ENCODE measurements at regions not wholly inside any gene's neighbourhood (a gene's known extent, or its start where the extent isn't known, plus 50 kb on each side); places are given as distances from the start of the nearest gene placed in this dataset.
A peak's percentile ranks its signal among the peaks of the same experiment; 100 is the strongest.

DNA sequence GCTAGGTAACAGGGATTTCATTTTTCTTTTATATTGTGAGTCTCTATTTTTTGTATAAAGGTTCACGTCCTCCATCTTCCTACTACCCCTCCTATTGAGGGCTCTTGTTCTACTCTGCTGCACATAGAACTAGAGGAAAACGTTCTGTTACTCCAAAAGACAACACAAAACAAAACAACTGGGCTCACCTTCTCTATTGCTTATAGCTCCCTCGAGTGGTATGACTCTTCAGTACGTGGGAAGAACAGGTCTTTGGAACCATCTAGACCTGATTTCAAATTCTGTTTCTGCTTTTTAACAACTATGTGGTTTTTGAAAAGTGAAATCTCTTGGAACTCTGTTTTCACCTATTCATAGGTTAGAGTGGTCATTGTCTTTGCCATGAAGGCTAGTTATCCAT lies 515.3 kb downstream of the SOX2 start:
- no peak overlapping the region for H3K4me3 ChIP-seq (ENCODE audit: low read length)
- no peak for DNase-seq (ENCODE audit: low read depth, low spot score)

DNA sequence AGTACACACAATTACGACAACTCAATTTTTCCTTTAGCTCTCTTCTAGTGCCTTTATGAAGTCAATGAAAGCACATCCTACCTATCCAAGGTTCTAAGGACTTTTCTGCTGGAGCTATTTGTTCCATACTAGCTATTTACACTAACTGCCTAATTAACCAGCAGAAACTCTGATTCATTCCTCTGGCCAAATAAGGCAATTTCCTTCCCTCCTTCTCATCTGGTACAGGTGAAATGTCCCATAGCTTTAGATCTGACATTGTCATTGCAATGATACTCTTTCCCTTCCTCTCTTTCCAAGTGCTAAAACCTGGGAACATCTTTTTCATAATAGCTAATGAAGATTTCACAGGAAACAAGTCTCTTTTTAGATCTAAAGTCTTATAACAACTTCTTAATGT lies 521.7 kb downstream of the SOX2 start:
- H3K4me3 ChIP-seq (ENCODE audit: low read length) = no peak overlapping the region
- no peak for DNase-seq (ENCODE audit: low read depth, low spot score)

GRCh38 chr3:182233957-182234356 lies 522.2 kb downstream of the SOX2 start:
- H3K4me3 ChIP-seq (ENCODE audit: low read length) = no peak overlapping the region
- DNase-seq (ENCODE audit: low read depth, low spot score) = no peak

DNA sequence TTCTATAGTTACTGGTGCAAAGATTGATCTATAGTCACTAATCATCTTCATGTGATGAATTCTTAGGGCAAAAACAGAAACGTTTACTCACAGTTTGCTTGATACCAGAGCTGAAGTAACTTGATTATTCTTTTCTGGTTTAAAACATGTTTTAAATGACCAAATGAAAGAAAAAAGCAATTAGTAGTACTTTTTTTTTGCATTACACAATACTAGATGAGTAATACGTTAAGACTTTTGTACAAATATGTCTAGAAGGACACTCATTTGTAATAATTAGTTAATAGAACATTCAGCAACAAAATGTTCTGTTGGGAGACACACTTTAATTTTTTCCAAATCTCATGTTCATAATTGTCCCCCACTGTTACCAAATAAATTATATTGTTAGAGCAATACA lies 523.2 kb downstream of the SOX2 start:
- H3K4me3 ChIP-seq (ENCODE audit: low read length) = no peak overlapping the region
- no peak for DNase-seq (ENCODE audit: low read depth, low spot score)

DNA sequence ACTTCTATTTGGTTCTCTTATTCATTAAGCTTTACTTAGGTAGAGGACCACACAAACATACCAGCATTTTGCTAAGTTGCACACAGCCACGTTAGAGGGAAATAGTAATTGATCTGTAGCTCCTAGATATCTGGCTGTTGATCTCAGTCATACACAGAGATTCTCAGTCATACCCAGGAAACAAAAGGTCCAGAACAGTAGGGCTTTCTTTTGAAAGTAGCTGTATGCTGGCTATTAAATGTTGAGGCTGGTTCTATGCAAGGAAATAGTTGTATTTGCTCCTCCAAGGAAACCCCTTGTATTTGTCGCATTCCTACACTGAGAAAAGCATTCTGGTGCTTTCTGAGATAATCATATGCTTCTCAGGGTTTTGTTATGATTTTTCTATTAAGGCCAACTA lies 523.8 kb downstream of the SOX2 start:
- no peak overlapping the region for H3K4me3 ChIP-seq (ENCODE audit: low read length)
- DNase-seq (ENCODE audit: low read depth, low spot score) = no peak

- H3K4me3 ChIP-seq (ENCODE audit: low read length) = no peak overlapping the region
- DNase-seq (ENCODE audit: low read depth, low spot score) = no peak
Measured at GRCh38 chr3:182238126-182238525, 526.4 kb downstream of the SOX2 start.

GRCh38 chr3:182239316-182239715 lies 527.6 kb downstream of the SOX2 start:
- DNase-seq (ENCODE audit: low read depth, low spot score) = no peak
- H3K4me3 ChIP-seq (ENCODE audit: low read length) = no peak overlapping the region

DNA sequence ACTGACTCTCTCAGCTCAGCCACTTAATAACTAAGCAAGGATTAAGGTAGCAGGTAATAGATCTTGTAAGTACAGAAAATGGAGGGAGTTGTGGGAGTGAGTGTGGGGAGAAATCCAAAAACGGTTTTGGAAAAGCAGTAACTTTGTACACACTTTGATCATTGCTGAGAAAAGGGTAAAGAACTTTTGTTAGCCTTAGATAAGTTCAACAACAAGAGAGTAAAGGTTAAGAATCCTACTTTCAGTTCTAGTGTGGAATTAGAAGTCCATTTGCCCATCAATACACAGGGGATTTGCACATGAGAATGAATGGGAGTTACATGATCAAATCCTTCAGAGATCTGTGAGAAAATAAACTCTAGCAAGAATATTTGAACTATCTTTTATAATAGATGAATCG lies 528.7 kb downstream of the SOX2 start:
- no peak for DNase-seq (ENCODE audit: low read depth, low spot score)
- H3K4me3 ChIP-seq (ENCODE audit: low read length) = no peak overlapping the region

- DNase-seq (ENCODE audit: low read depth, low spot score) = no peak
- no peak overlapping the region for H3K4me3 ChIP-seq (ENCODE audit: low read length)
Measured at GRCh38 chr3:182241196-182241765, 529.6 kb downstream of the SOX2 start.

- DNase-seq (ENCODE audit: low read depth, low spot score) = no peak
- no peak overlapping the region for H3K4me3 ChIP-seq (ENCODE audit: low read length)
Measured at GRCh38 chr3:182241766-182242488, 530.2 kb downstream of the SOX2 start.

GRCh38 chr3:182242489-182242942 lies 530.8 kb downstream of the SOX2 start:
- no peak for DNase-seq (ENCODE audit: low read depth, low spot score)
- H3K4me3 ChIP-seq (ENCODE audit: low read length) = no peak overlapping the region

DNA sequence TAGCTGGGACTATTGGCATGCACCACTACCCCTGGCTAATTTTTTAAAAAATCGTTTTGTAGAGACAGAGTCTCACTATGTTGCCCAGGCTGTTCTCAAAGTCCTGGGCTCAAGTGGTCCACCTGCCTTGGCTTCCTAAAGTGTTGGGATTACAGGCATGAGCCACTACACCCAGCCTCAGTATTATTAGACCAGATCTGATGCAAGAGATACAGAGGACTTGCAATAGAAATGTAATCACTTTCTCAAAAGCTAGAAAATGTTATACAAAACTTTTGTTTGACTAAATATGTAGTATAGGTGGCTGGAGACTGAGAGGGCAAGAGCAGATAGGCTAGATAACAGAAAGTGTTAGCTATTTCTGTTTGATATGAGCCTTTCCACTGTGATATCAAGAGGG lies 531.9 kb downstream of the SOX2 start:
- no peak for DNase-seq (ENCODE audit: low read depth, low spot score)
- no peak overlapping the region for H3K4me3 ChIP-seq (ENCODE audit: low read length)

- DNase-seq (ENCODE audit: low read depth, low spot score) = no peak
- no peak overlapping the region for H3K4me3 ChIP-seq (ENCODE audit: low read length)
Measured at GRCh38 chr3:182244222-182244971, 532.7 kb downstream of the SOX2 start.

- DNase-seq (ENCODE audit: low read depth, low spot score) = no peak
- no peak overlapping the region for H3K4me3 ChIP-seq (ENCODE audit: low read length)
Measured at GRCh38 chr3:182245059-182245458, 533.3 kb downstream of the SOX2 start.

DNA sequence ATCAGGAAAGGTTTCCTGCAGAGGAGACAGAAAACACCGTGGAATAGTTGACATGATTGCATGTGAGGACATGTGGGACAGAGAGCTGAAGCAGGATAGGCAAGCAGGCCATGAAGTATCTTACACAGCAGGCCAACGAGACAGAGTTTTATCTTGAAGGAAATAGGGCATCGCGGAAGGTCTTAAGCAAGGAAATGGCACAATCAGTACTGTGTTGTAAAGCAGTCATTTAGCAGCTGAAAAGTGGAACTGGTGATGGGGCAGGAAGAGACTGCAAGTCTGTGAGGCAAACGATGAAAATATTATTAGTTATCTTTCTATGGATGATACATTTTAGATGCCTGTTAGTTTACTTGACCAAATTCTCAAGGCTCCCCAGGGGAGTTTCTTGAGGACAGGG lies 535.1 kb downstream of the SOX2 start:
- H3K4me3 ChIP-seq (ENCODE audit: low read length) = no peak overlapping the region
- DNase-seq (ENCODE audit: low read depth, low spot score) = no peak

DNA sequence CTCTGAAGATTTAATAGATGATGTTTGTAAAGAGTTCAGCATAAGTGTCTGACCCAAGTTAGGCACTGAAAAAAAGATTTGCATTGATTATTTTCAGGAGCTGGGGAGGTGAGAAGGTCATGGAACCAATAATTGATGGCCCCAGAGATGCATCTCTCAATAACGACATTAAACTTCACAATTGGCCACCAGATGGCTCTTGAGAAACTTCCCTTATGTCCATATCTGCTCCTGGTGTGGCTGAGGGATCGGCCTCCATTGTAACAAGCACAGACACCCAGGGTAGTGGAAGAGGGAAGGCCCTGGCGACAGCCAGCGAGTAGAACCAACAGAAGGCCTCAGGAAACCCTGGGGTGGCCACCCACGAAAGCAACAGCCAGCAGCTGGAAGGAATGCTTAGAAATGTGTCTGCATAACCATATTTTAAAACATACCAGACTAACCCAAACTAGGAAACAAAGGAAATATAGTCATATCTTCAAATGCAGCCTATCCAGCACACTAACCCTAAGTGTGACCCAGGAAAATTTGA lies 536.7 kb downstream of the SOX2 start:
- peak; percentile 4 for DNase-seq (ENCODE audit: low read depth, low spot score)
- H3K4me3 ChIP-seq (ENCODE audit: low read length) = no peak overlapping the region

DNA sequence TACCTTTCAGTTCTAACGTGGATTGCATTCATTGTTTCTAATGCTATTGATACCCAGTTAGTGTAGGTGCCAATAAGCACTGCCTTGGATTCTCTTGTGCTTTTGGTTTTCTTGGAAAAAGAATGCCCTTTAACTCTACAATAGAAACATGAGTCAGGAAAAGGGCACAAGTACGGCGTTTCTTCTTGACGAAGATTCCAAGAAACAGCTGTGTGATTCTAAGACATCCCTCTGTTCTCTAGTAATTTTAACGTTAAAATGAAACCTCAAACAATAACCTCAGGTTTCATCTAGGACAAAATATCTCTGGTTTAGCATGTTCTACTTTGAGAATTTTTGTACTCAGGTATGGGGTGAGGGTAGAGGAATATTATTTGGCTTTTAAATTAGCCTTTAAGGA lies 540.5 kb upstream of the ATP11B start:
- no peak overlapping the region for H3K4me3 ChIP-seq (ENCODE audit: low read length)
- no peak for DNase-seq (ENCODE audit: low read depth, low spot score)

GRCh38 chr3:182255158-182255557 lies 538.1 kb upstream of the ATP11B start:
- no peak for DNase-seq (ENCODE audit: low read depth, low spot score)
- H3K4me3 ChIP-seq (ENCODE audit: low read length) = no peak overlapping the region

- no peak for DNase-seq (ENCODE audit: low read depth, low spot score)
- no peak overlapping the region for H3K4me3 ChIP-seq (ENCODE audit: low read length)
Measured at GRCh38 chr3:182257361-182257760, 535.9 kb upstream of the ATP11B start.

- peak; percentile 2 for DNase-seq (ENCODE audit: low read depth, low spot score)
- H3K4me3 ChIP-seq (ENCODE audit: low read length) = no peak overlapping the region
Measured at GRCh38 chr3:182258538-182259177, 534.6 kb upstream of the ATP11B start.

Measured in Jurkat, Clone E6-1 (cell line).